Kidney epithelial cell (primary cell): ENCODE measurements at regions not wholly inside any gene's neighbourhood (a gene's known extent, or its start where the extent isn't known, plus 50 kb on each side); places are given as distances from the start of the nearest gene placed in this dataset.

Experiments used
- DNase-seq: peaks from one replicate; pipeline ENCODE4 v3.0.0-alpha.2; 2010; ENCODE audit warnings: low read depth
- H3K27me3 ChIP-seq: 2 replicates; pipeline ENCODE4 v1.6.0; 2011; ENCODE audit warnings: low read length; ENCODE audit not compliant: control insufficient read depth, insufficient read depth
- H3K36me3 ChIP-seq: 2 replicates; pipeline ENCODE4 v1.5.1; 2011; ENCODE audit warnings: low read length; ENCODE audit not compliant: control insufficient read depth, insufficient read depth
- H3K4me3 ChIP-seq: 2 replicates; pipeline ENCODE4 v1.5.1; 2011; ENCODE audit warnings: low read depth, mild to moderate bottlenecking, control low read depth, low read length
- TF ChIP-seq, protein P1 (sequence below): IDR thresholded peaks from 2 replicates; pipeline ENCODE4 v1.5.1; 2011; ENCODE audit warnings: mild to moderate bottlenecking, moderate library complexity, low read length, control low read depth, inconsistent platforms; ENCODE audit not compliant: insufficient read depth, poor library complexity, severe bottlenecking

DNA sequence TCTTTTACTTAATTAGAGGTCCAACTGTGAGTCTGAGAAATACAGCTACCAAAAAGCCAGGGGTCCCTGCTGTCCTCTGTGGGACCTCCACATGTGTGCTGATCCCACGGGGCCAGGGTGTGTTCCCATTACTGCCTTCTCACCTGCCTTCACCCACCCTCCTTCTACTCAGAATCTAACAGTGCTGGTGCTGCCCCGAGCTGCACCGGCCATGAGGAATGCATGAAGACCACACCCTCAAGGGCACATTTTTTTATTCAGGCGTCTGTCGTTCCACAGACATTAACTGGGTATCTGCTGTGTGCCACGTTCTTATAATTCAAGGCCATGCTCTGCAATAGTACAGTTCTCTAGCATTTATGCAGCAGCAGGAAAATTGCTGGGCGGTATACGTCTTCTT is 188.5 kb upstream of the PFKP start:
- no peaks in the 10 kb centered on the region for H3K36me3 ChIP-seq
- H3K4me3 ChIP-seq = no peak overlapping the region
- H3K27me3 ChIP-seq = no peaks in the 10 kb centered on the region
- DNase-seq = no peak
- TF ChIP-seq, protein P1, sequence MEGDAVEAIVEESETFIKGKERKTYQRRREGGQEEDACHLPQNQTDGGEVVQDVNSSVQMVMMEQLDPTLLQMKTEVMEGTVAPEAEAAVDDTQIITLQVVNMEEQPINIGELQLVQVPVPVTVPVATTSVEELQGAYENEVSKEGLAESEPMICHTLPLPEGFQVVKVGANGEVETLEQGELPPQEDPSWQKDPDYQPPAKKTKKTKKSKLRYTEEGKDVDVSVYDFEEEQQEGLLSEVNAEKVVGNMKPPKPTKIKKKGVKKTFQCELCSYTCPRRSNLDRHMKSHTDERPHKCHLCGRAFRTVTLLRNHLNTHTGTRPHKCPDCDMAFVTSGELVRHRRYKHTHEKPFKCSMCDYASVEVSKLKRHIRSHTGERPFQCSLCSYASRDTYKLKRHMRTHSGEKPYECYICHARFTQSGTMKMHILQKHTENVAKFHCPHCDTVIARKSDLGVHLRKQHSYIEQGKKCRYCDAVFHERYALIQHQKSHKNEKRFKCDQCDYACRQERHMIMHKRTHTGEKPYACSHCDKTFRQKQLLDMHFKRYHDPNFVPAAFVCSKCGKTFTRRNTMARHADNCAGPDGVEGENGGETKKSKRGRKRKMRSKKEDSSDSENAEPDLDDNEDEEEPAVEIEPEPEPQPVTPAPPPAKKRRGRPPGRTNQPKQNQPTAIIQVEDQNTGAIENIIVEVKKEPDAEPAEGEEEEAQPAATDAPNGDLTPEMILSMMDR = no peak

DNA sequence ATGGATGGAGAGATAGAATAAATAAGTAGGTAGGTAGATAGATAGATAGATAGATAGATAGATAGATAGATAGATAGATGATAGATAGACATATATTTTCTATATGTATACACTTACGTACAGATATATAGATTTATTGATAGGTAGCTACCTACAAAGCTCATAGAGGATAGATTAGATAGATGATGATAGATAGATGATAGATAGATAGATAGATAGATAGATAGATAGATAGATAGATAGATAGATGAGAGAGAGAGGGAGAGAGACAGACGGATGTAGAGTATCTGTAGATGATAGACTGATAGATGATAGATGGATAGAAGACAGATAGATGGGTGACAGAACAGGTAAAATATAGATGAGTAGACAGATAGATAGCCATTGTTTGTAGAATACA is 191.3 kb upstream of the PFKP start:
- Histone ChIP-seq H3K4me3 (no peak overlapping the region), H3K27me3 (no peaks in the 10 kb centered on the region), H3K36me3 (no peaks in the 10 kb centered on the region)
- DNase-seq = no peak
- TF ChIP-seq, protein P1 = no peak

DNA sequence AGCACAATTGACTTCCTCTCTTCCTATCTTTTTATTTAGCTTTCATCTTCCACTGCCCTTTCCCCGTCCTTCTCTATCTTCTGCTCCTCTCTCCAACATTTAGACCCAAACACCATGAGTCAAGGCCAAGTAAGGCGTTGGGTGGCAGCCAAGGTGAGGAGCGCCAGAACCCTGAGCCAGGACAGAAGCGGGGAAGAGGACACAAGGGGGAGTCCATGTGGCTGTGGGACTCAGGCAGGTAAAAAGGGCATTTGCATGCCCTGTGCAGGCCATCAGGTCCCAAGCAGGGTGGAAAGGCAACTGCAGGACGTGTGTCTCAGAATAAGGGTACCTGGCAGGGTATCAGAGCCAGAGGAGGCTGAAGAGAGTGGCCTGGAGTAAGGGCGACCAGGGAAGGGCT is 192.4 kb upstream of the PFKP start:
- Histone ChIP-seq H3K4me3 (no peak overlapping the region), H3K36me3 (no peaks in the 10 kb centered on the region), H3K27me3 (no peaks in the 10 kb centered on the region)
- DNase-seq = no peak
- TF ChIP-seq, protein P1 = no peak

DNA sequence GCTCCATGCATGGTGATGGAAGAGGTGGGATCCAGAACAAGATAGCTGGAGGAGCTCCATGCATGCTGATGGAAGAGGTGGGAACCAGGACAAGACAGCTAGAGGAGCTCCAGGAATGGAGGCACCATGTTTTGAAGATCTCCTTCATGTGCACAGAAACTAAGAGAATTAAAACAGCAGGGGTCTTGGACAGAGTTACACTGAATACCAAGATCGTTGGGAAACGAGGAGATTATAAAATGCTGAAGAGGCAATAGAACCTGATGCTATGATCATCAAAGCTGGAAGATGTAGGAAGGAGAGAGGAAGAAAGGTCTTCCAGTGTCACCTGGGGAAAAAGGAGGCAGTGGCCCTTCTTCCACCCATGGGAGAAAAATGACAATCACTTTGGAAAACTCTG is 193.6 kb upstream of the PFKP start:
- Histone ChIP-seq H3K4me3 (no peak overlapping the region), H3K36me3 (no peaks in the 10 kb centered on the region), H3K27me3 (no peaks in the 10 kb centered on the region)
- TF ChIP-seq, protein P1 = no peak
- no peak for DNase-seq

DNA sequence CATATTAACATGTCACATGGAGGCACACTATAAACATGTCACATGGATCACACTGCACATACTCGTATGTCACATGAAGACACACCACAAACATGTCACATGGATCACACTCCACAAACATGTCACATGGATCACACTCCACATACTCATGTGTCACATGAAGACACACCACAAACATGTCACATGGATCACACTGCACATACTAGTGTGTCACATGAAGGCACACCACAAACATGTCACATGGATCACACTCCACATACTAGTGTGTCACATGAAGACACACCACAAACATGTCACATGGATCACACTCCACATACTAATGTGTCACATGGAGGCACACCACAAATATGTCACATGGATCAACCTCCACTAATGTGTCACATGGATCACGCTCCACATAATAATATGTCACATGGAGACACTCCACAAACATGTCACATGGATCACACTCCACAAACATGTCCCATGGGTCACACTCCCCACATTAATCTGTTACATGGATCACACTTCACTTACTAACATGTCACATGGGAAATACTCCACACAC is 195.6 kb upstream of the PFKP start:
- no peak overlapping the region for H3K4me3 ChIP-seq
- H3K27me3 ChIP-seq = no peaks in the 10 kb centered on the region
- TF ChIP-seq, protein P1 = no peak
- DNase-seq = no peak
- no peaks in the 10 kb centered on the region for H3K36me3 ChIP-seq

DNA sequence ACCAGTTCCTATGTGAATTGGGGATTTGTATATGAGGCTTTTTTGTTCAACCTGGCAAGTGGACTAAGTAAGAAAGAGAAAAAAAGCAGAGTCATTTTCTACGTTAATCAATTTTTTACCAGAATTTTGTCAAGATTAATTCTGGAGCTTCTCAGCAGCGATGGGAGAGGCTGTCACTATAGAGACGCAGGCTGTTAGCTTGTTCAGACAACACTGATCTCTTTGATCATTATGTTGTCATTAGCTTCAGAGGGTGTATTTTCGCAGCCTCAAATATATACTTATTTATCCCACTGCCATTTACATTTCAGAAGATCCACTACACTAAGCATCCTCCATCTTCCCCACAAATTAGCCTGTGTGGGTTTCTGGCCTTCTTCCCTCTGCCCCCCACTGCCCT is 196.7 kb upstream of the PFKP start:
- TF ChIP-seq, protein P1 = no peak
- Histone ChIP-seq H3K36me3 (no peaks in the 10 kb centered on the region), H3K27me3 (no peaks in the 10 kb centered on the region), H3K4me3 (no peak overlapping the region)
- no peak for DNase-seq
